DND-41 (cell line): ENCODE measurements at regions not wholly inside any gene's neighbourhood (a gene's known extent, or its start where the extent isn't known, plus 50 kb on each side); places are given as distances from the start of the nearest gene placed in this dataset.

Source experiments
- EZH2 ChIP-seq: IDR thresholded peaks from 3 replicates; pipeline ENCODE4 v1.6.1; 2012; ENCODE audit warnings: borderline replicate concordance, low read depth, mild to moderate bottlenecking, moderate library complexity, low read length, inconsistent platforms; ENCODE audit not compliant: severe bottlenecking
- TF ChIP-seq, protein P1 (sequence below): IDR thresholded peaks from 2 replicates; pipeline ENCODE4 v1.5.1; 2012; ENCODE audit warnings: borderline replicate concordance, low read length, moderate library complexity, mild to moderate bottlenecking; ENCODE audit not compliant: poor library complexity, severe bottlenecking; ENCODE audit errors: extremely low read depth

GRCh38 chr10:5314840-5315239 lies 49.9 kb upstream of the UCN3 start:
- TF ChIP-seq, protein P1, sequence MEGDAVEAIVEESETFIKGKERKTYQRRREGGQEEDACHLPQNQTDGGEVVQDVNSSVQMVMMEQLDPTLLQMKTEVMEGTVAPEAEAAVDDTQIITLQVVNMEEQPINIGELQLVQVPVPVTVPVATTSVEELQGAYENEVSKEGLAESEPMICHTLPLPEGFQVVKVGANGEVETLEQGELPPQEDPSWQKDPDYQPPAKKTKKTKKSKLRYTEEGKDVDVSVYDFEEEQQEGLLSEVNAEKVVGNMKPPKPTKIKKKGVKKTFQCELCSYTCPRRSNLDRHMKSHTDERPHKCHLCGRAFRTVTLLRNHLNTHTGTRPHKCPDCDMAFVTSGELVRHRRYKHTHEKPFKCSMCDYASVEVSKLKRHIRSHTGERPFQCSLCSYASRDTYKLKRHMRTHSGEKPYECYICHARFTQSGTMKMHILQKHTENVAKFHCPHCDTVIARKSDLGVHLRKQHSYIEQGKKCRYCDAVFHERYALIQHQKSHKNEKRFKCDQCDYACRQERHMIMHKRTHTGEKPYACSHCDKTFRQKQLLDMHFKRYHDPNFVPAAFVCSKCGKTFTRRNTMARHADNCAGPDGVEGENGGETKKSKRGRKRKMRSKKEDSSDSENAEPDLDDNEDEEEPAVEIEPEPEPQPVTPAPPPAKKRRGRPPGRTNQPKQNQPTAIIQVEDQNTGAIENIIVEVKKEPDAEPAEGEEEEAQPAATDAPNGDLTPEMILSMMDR = no peak
- TF ChIP-seq EZH2 = no peak
